ENCODE measurements at regions not wholly inside any gene's neighbourhood (a gene's known extent, or its start where the extent isn't known, plus 50 kb on each side); places are given as distances from the start of the nearest gene placed in this dataset.

- H3K36me3 ChIP-seq (ENCODE audit: control insufficient read depth, insufficient read depth, low read length) = no peaks in the 10 kb centered on the region
- H3K4me3 ChIP-seq (ENCODE audit: low read depth in 2 of 2, low read length in 2 of 2) = no peak overlapping the region
- H3K9me3 ChIP-seq (ENCODE audit: control insufficient read depth, insufficient read depth, low read depth, low read length) = no peaks in the 10 kb centered on the region
- in situ Hi-C loops (cut with HindIII; ENCODE audit: low pct_unique_long_range_greater_than_20kb, low sequenced_read_pairs) = no loop called here
- no peaks in the 10 kb centered on the region for H3K27me3 ChIP-seq (ENCODE audit: control insufficient read depth, insufficient read depth, low read length)
- BruUV-seq (replicated peaks) = no TSS peak
- no peak for DNase-seq (ENCODE audit: low read depth, low spot score)
- intact Hi-C loops (cut with micrococcal nuclease; ENCODE audit: unreplicated experiment) = no loop called here
- no peaks in the 10 kb centered on the region for H3K4me1 ChIP-seq (ENCODE audit: control insufficient read depth, insufficient read depth, low read length)
- H3K27ac ChIP-seq (ENCODE audit: low read length) = no peak overlapping the region
- TF ChIP-seq REST (IDR thresholded peaks at IDR 0.05; ENCODE audit: insufficient read depth in 1 of 2, low read depth in 2 of 2, low read length in 1 of 2) (no peak), CTCF (IDR thresholded peaks at IDR 0.05) (no peak)
- ChIA-PET CTCF (no interaction called here), POLR2A (no interaction called here)
- ATAC-seq = no peak
Measured at GRCh38 chr5:98492258-98492657, 281.2 kb upstream of the RGMB start.

- no peak for TF ChIP-seq SIN3A (IDR thresholded peaks at IDR 0.05; ENCODE audit: borderline replicate concordance, insufficient read depth, low read depth, low read length)
- no peak for TF ChIP-seq TCF7L2 (IDR thresholded peaks at IDR 0.05; ENCODE audit: low read depth, low read length)
- no peak for TF ChIP-seq POLR2AphosphoS5 (IDR thresholded peaks at IDR 0.05; ENCODE audit: low read depth, low read length)
- TF ChIP-seq CTCF (IDR thresholded peaks at IDR 0.05) = no peak
- no peak for TF ChIP-seq REST (IDR thresholded peaks at IDR 0.05; ENCODE audit: insufficient read depth in 1 of 2, low read depth in 2 of 2, low read length in 1 of 2)
- no peaks in the 10 kb centered on the region for H3K27me3 ChIP-seq (ENCODE audit: control insufficient read depth, insufficient read depth, low read length)
- DNase-seq (ENCODE audit: low read depth, low spot score) (no peak), ATAC-seq (no peak)
- H3K4me3 ChIP-seq (ENCODE audit: low read depth in 2 of 2, low read length in 2 of 2) = no peak overlapping the region
- no TSS peak for BruUV-seq (replicated peaks)
- no peaks in the 10 kb centered on the region for H3K4me1 ChIP-seq (ENCODE audit: control insufficient read depth, insufficient read depth, low read length)
- CTCF ChIA-PET = no interaction called here
- in situ Hi-C loops (cut with HindIII; ENCODE audit: low pct_unique_long_range_greater_than_20kb, low sequenced_read_pairs) = no loop called here
- H3K9me3 ChIP-seq (ENCODE audit: control insufficient read depth, insufficient read depth, low read depth, low read length) = no peaks in the 10 kb centered on the region
- no peaks in the 10 kb centered on the region for H3K36me3 ChIP-seq (ENCODE audit: control insufficient read depth, insufficient read depth, low read length)
- intact Hi-C loops (cut with micrococcal nuclease; ENCODE audit: unreplicated experiment) = no loop called here
- POLR2A ChIA-PET = no interaction called here
- no peak overlapping the region for H3K27ac ChIP-seq (ENCODE audit: low read length)
Measured at GRCh38 chr5:98497418-98497817, 276.0 kb upstream of the RGMB start.
